Activated CD8-positive, alpha-beta T cell treated with anti-CD3 and anti-CD28 coated beads for 36 hours (primary cell): ENCODE measurements at regions not wholly inside any gene's neighbourhood (a gene's known extent, or its start where the extent isn't known, plus 50 kb on each side); places are given as distances from the start of the nearest gene placed in this dataset.

Source experiments
- ATAC-seq: fragments of 200-7000 bp; cut with Tn5 transposase; one replicate; pipeline ENCODE4 v1.10.0; 2021; ENCODE audit warnings: mild to moderate bottlenecking, moderate library complexity
- CTCF ChIA-PET: fragments of 350-600 bp; sonication (Branson Sonifier 250); formaldehyde crosslinking; loops from one replicate; lab custom pipeline; 2021; ENCODE audit warnings: antibody characterized with exemption; lab: Charles Lee
- POLR2A ChIA-PET: fragments of 350-600 bp; sonication (Branson Sonifier 250); formaldehyde crosslinking; loops from one replicate; lab custom pipeline; 2021; ENCODE audit warnings: antibody characterized with exemption; lab: Charles Lee
- DNase-seq: peaks from one replicate; pipeline ENCODE4 v3.0.0-alpha.2; 2020
- H3K27ac Mint-ChIP-seq: one replicate; pipeline ENCODE4 v1.8.0; 2021; ENCODE audit warnings: mild to moderate bottlenecking, mixed read lengths
- H3K27me3 Mint-ChIP-seq: one replicate; pipeline ENCODE4 v1.8.0; 2021; ENCODE audit warnings: mixed read lengths
- H3K36me3 Mint-ChIP-seq: one replicate; pipeline ENCODE4 v1.8.0; 2021; ENCODE audit warnings: low read depth, mixed read lengths
- H3K4me1 Mint-ChIP-seq: one replicate; pipeline ENCODE4 v1.8.0; 2021; ENCODE audit warnings: low read depth, mixed read lengths
- H3K4me3 Mint-ChIP-seq: one replicate; pipeline ENCODE4 v1.8.0; 2021; ENCODE audit warnings: mild to moderate bottlenecking, moderate library complexity, mixed read lengths
- H3K9me3 Mint-ChIP-seq: one replicate; pipeline ENCODE4 v1.8.0; 2021; ENCODE audit warnings: mixed read lengths
- CTCF ChIP-seq: fragments of 200-600 bp; IDR thresholded peaks from one replicate; pipeline ENCODE4 v1.8.0; 2022; ENCODE audit warnings: antibody characterized with exemption, mild to moderate bottlenecking
- intact Hi-C: fragments of 100-400 bp; cut with micrococcal nuclease; formaldehyde crosslinking; loops from one replicate; pipeline ENCODE4 v1.10.0; 2022

DNA sequence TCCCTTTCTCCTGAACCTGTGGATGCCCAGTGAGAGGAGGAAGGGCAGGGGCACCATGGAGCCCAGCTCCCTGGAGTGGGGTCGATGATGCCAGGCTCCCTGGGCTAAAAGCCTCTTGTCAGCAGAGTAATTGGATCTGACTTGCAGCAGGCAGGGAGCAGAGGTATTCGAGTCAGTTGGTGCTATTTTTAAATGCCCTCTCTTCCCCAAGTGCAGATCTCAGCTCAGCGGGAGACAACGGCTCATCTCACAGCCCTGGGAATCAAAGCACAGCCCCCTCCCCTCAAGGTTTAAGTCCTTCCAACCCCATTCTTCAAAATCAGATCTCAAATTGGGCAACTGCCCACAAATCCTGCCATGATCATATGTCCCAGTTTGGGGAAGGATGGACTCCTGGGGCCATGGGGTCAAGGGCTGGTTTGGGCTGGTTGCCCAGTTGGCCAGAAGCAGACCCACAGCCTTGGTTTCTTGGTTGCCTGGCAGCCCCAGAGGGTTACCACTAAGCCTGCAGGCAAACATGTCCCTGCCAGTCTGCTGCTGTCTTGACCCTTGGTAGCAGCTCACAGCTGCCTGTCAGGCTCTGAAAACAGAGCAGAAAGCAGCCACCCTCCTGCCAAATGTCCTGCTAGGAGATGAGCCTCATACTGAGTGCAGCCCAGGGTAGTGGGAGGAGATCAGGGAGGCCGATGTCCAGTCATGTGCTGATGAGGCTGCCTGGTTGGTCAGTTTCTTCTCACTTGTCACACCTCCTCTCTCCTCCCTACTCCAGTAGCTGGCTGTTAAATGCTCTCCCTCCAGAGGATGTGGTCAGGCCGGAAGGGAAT, 244.9 kb downstream of the LOXHD1 start:
- no peak for TF ChIP-seq CTCF
- Mint-ChIP-seq H3K27me3 (no peaks in the 10 kb centered on the region), H3K36me3 (no peaks in the 10 kb centered on the region), H3K4me3 (no peak overlapping the region), H3K27ac (no peak overlapping the region), H3K9me3 (no peaks in the 10 kb centered on the region), H3K4me1 (no peaks in the 10 kb centered on the region)
- DNase-seq (no peak), ATAC-seq (no peak)
- CTCF ChIA-PET = interaction anchor here (1.4 kb wide), 1 partner anchor 131 kb away, joined by 4 read pairs; no protein-coding TSS in a partner anchor
- intact Hi-C loops = no loop called here
- POLR2A ChIA-PET = interaction anchor here (1.2 kb wide), 1 partner anchor 8 kb away, joined by 3 read pairs; no protein-coding TSS in a partner anchor

DNA sequence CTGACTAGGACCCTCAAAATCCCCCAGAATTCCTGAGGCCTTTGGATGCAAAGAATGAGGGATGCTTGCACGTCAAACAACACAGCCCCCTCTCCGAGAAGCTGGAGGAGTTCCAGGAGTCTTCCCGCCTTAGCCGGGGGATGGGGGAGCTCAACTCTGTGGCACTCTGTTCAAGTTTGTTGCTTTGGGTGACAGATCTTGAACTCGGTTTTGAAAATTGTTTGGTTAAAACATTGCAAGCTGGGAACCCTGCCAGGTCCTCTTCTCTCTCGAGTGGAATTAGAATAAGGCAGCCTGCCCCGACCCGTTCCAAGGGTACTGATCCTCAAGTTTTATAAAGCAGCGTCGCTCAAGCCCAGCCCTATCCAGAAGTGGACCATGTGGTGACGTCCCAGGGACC, 244.1 kb downstream of the LOXHD1 start:
- Mint-ChIP-seq H3K9me3 (no peaks in the 10 kb centered on the region), H3K4me3 (no peak overlapping the region), H3K27me3 (no peaks in the 10 kb centered on the region), H3K4me1 (no peaks in the 10 kb centered on the region), H3K27ac (no peak overlapping the region), H3K36me3 (no peaks in the 10 kb centered on the region)
- no peak for TF ChIP-seq CTCF
- DNase-seq (no peak), ATAC-seq (no peak)
- ChIA-PET CTCF (no interaction called here), POLR2A (interaction anchor here (1.2 kb wide), 1 partner anchor 9 kb away, joined by 3 read pairs; no protein-coding TSS in a partner anchor)
- intact Hi-C loops = no loop called here

GRCh38 chr18:46413684-46414083, 243.3 kb downstream of the LOXHD1 start:
- Mint-ChIP-seq H3K4me1 (peaks cover 3% of the 10 kb centered on the region), H3K9me3 (no peaks in the 10 kb centered on the region), H3K4me3 (no peak overlapping the region), H3K27me3 (no peaks in the 10 kb centered on the region), H3K36me3 (no peaks in the 10 kb centered on the region), H3K27ac (no peak overlapping the region)
- ChIA-PET POLR2A (no interaction called here), CTCF (no interaction called here)
- no peak for ATAC-seq
- no peak for TF ChIP-seq CTCF
- intact Hi-C loops = no loop called here
- DNase-seq = no peak

DNA sequence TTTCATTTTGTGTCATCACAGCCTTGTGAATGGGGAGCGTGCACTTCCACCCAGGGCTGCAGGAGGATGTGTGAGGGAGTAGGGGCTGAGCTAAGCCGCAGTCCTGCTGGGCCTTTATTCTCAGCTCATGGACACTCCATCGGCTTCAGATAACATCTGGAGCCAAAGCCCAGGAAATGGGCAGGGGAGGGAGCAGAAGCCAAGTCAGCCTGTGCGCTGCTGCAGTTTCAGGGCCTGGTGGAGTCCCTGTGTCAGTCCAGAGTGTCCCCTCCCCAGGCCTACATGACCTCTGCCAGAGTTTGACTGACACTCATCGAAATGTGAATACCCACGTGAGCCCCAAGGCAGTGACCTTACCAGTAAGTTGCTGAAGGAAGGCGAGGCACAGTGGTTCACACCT, 242.2 kb downstream of the LOXHD1 start:
- Mint-ChIP-seq H3K27ac (no peak overlapping the region), H3K27me3 (no peaks in the 10 kb centered on the region), H3K9me3 (no peaks in the 10 kb centered on the region), H3K4me1 (peaks cover 10% of the 10 kb centered on the region), H3K36me3 (no peaks in the 10 kb centered on the region), H3K4me3 (no peak overlapping the region)
- ChIA-PET CTCF (no interaction called here), POLR2A (no interaction called here)
- intact Hi-C loops = no loop called here
- no peak for ATAC-seq
- TF ChIP-seq CTCF = no peak
- DNase-seq = no peak

- Mint-ChIP-seq H3K27me3 (no peaks in the 10 kb centered on the region), H3K4me3 (no peak overlapping the region), H3K4me1 (peaks cover 10% of the 10 kb centered on the region), H3K9me3 (no peaks in the 10 kb centered on the region), H3K27ac (no peak overlapping the region), H3K36me3 (no peaks in the 10 kb centered on the region)
- no peak for ATAC-seq
- no peak for TF ChIP-seq CTCF
- no peak for DNase-seq
- POLR2A ChIA-PET = no interaction called here
- intact Hi-C loops = no loop called here
- CTCF ChIA-PET = no interaction called here
These were observed 241.3 kb downstream of the LOXHD1 start for GRCh38 chr18:46415532-46416252.
